HG03175 (cell line): ENCODE measurements at regions not wholly inside any gene's neighbourhood (a gene's known extent, or its start where the extent isn't known, plus 50 kb on each side); places are given as distances from the start of the nearest gene placed in this dataset.

Experiments
- ATAC-seq: cut with Tn5 transposase; IDR thresholded peaks from one replicate; pipeline ENCODE4 v1.9.1; 2021; ENCODE audit warnings: mild to moderate bottlenecking, moderate library complexity; ENCODE audit not compliant: unreplicated experiment

DNA sequence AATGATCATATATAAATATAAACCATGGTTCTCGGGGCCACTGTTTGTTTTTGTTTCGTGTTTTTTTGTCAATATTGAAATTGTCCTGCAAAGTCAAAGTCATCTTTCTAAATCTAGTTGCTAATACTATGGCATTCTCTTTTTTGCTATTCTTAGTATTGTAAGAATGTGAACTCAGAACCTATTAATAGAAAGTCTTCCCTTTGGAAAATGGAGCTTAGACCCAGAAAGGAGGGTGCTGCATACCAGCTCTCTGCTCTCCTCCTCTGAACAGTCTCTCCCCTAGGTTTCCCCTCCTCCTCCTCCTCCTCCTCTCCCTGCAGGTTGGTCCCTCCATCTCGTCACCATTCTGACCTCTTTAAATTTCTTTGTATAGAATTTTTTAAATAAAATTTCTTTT is 150.4 kb upstream of the CCN2 start:
- ATAC-seq: no peak

DNA sequence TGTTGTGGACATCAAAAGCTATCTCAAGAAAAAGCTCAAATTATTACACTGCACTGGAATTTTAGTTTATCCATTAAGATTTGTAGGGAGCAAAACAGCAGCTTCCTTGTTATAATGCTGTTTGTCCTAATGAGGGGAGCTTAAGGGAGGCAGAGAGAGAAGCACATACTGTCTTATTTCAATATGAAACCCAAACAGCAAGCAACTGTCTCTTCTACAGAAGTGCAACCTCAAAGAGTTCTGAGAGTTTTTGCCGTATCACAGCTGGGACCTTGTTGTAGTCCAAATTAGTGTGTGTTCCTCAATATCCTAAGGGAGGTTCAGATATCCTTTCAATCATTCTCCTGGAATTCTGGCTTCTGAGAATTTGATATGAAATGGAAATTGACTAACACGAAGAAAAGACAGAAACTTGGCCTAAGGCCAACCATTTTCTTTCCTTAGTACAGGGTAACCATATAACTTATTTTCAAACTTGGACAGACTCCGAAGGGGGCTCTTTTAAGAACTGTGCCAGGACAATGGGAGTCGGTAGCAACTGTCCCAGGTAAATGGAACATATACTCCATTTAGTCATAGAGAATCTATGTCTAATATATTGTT is 149.3 kb upstream of the CCN2 start:
- ATAC-seq: no peak

DNA sequence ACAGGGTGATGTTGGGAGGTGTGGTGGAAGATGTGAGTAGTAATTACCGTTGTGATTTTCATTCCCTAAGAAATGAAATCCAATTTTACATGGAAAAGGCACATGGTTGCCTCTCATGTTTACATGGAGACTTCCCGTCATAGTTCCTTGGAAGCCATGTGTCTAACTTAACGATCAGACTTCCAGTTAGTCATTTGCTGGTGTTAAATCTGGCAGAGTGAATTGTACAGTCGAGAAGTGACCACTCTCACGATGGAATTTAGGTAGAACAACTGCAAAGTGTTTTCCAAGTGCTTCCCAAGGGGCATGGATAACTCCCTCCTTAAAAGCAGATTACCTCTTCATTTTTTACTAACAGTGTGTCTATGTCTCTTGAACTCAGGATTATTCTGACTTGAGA is 145.8 kb upstream of the CCN2 start:
- ATAC-seq: no peak

DNA sequence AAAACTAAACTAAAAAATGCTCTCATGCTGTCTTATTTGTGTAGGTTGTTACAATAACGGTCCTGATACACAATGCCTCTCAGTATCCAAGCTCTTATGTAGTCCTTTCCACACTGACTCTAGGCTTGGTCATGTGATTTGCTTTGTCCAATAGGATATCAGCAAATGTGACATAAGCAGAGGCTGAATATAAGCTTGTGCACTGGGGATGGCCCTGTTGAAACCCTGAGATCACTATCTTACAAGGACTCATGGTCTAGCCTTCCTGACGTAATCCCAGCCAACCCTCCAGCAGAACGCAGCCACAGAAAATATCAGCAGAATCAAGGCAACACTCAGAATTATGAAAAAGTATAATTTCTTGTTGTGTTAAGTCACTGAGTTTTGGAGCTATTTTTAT is 145.1 kb upstream of the CCN2 start:
- ATAC-seq: no peak

DNA sequence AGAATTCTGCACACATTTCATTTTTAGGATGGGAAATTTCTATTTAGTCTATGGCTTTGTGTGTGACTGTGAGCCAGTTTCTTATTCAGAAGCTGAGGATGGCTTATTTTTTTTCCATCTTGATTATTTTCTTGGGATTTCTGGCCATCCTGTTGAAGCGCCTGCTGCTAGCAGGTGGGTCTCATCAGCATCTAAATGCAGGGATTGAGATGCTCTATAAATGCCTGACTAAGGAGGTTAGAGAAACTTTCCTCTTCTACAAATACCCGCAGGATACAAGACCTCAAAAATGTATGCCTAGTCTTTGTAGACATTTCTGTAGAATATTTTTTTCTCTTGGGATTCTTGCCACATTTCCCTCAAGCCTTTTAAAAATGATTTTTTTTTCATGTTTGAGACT is 138.0 kb upstream of the CCN2 start:
- ATAC-seq: no peak

DNA sequence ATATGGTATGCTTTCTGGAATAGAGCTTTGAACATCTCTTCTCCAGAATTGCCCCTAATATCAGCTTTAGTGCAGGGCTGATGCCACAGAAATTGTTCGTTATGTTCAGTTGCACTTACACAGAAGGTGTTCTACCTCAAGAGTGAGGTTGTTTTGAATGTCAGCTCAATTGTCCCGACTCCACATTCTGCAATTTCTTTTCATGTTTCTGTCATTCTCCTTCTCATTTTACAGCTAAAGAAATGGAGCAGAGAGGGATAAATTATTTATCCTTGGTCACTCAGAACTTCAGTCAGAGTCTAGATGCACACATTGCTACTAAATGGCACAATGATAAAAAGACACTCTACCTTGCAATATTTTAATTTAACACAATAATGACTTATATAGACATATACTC is 137.0 kb upstream of the CCN2 start:
- no peak for ATAC-seq

DNA sequence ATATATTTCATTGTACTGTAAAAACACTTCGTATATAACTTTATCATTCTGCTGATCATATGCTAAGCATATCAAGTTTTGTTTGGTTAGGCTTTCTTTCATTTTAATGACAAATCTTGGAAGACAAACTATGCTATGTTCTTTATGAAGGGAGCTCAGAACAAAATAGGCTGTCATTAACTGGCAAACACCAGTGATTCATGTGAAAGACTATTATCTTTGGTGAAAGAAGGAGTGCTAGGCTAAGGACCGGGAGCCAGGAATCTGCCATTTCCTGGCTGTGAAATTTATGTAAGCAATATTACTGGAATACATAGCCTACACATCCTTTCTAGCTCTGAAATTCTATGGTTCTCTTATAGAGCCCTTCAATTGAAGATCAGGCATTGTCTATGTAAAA is 136.2 kb upstream of the CCN2 start:
- ATAC-seq: no peak

DNA sequence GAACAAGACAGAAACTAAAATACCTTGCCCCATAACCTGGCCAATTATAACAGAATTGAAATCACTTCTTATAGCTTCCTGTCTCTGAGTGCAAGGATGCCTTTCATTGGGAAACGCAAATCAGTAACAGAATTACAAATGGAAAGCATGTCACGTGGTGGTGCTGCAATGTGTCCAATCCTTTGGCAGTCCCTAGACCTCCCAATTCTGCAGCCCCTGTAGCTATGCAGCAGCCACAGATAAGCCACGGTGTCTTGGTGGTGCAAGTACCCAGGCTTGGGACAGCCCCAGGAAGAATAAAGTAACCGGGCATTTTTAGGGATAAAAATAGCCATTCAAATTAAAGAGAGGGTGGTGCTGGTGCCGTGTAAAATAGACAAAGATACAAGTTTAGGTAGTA is 134.6 kb upstream of the CCN2 start:
- no peak for ATAC-seq

DNA sequence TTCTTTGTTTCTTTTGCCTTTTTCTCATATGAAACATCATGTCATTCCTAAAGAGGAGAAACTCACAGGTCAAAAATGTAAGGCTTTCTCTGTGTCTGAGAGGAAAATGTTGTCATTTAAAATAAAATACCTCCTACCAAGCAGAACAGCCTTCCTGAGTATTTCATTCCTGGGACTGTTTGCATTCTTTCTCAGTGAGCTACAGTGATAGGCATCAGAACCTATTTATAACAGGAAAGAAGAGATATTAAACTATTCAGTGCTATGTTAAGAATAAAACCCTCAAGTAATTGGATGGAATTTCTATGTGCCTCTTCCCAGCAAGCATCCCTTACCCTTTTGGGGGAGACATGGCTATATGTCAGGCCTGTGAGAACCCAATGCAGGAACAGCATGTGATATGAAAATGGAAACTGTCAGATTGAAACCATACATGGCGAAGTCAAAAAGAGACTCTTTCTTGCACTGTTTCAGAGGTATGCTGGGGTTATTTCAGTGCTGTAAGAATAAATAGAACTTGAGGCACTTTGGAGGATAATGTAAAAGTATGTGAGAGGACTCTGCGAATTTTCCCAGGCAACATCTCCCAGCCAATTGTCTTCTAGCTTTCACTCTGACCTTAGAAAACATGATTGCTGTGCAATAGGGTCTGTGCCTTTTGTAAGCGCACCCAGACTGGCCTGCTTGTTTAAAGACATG is 133.8 kb upstream of the CCN2 start:
- ATAC-seq: no peak

DNA sequence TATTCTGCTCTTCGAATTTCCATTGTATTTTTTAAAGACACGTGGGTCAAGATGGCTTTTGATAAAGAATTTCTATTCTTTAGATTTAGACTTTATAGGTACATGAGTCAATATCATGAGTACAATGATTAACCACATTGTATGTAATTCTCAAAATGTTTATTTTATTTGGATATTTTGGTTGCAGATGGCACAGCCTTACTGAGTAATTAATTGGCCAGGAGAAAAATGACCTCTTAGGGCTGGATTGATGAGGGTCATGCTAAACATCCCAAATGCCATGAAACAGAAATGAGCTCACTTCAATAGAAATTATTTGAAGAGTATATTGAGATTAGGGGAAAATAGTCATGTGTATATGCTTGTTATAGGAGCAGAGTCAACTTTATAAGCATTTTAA is 131.2 kb upstream of the CCN2 start:
- no peak for ATAC-seq

DNA sequence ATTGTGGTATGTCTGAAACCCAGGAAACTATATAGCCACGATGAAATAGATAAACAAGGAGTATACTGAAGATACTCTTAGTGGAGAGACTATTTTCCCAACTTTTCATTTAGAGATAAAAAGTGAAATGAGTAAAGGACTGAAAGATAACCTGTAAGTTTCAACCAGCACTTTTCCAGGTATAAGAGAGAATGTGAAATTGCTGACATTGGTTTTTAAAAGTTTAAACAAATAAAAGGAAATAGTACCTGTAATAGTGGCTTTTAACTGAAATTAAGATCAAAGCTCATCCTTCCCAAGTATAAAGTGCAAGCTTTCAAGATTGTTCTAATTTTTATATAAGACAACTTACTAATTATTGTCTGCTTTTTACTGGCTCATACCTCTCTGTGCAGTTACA is 130.2 kb upstream of the CCN2 start:
- ATAC-seq: no peak

DNA sequence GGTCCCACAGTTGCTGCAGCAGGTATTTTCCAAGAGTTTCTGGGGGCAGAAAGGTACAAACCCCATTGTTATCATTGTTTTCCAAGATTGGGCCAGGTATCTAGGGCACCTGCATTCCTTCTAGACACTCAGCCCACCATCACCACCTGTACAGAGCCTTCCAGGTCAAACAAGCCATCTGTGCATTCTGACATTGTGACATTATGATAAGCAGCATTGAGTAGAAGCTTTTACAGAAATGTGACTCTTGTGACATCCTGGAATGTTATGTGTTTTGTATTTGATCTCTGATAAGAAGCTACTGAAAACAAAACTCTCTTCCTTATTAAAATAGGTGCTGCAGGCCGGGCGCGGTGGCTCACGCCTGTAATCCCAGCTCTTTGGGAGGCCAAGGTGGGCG is 128.1 kb upstream of the CCN2 start:
- ATAC-seq: no peak

DNA sequence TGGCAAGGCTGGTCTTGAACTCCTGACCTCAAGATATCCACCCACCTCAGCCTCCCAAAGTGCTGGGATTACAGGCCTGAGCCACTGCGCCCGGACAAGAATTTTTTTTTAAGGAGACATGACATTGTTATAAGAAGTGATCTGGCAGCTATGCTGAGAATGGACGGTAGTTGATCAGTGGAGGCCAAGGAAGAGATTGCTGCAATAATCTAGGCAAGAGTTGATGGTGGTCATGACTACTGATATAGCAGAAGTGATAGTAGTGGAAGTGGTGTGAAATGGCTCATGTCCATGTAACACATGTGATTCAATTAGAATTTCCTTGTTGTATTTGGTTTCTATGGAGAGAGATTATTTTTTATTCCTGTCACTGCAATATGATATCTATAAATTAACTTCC is 125.3 kb upstream of the CCN2 start:
- no peak for ATAC-seq

DNA sequence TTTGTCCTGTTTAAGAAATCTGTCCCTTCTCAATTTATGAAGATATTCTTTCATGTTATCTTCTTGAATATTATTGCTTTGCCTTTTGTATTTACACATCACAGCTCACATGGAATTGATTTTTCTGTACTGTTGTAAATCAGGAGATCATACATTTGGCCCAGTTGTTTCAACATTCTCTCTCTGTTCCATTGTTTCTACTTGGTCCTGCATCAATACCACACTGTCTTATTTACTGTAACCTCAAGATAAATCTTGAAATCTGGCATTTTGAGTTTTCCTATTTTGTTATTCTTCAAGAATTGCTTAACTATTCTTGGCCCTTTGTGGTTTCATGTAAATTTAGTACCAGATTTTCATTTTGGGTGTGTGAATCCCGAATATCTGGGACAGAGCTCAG is 121.7 kb upstream of the CCN2 start:
- ATAC-seq: no peak

DNA sequence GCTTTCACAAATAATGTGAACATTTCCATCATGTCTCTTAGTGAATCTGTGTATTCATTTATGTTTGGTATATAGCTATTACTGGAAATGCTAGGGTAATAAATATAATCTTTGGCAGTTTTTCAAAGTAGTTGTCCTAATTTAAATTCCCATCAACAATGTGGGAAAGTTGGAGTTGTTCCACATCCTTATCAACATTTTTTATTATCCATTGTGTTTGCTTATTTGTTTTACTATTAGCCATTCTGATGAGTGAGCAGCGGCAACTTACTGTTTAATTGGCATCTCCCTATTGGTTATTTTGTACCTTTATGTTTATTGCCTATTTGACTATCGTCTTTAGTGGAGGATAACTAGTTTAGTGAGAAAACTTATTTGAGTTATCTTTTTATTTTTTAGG is 121.1 kb upstream of the CCN2 start:
- ATAC-seq: no peak

DNA sequence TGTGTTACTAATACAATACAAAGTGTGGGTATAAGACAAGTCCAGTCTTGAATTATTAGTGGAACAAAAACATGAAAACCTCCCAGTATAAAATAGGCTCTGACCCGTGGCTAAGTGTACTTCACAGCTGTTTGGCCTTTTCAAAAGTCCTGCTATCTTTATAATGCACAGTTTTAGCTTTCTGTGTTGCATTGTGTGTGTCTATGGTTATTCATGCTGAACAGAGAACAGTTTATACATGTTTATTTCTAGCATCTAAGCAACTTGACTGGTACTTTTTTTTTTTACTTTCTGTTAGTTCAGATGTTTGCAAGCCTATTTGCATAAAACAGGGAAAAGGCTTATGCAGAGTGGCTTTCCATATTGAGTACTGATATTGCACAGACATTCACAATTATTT is 119.2 kb upstream of the CCN2 start:
- ATAC-seq: no peak

DNA sequence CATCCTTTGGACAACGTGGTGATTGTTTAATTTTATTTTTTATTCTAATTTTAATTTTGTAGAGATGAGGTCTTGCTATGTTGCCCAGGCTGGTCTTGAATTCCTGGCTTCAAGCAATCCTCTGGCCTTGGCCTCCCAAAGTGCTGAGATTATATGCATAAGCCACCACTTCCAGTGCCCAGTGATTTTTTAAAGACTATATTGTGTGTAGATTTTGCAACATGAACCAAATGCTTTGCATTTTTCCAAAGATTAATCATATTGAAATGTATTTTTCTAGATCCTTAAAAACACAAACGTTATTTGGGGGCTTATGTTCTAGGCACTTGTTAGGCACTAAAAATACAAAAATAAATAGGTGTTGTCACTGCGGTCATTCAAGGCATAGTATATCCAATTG is 117.6 kb upstream of the CCN2 start:
- no peak for ATAC-seq

DNA sequence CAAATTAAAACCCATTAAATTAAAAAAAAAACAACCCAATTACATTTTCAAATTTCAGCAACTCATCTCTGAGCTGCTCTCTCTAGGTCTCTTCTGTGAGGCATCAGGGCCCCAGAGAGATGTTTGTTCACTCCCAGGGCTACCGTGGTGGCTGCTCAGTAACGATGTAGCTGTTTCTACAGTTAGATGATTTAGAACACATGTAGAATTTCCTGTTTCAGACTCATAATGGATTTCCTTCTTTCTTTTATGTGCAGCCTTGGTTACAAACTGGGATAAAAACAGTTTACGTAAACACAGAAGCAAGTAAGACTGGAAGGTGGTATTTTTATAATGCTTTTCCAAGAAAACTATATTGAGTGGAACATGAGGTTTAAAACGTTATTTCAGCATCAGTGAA is 116.1 kb upstream of the CCN2 start:
- no peak for ATAC-seq

DNA sequence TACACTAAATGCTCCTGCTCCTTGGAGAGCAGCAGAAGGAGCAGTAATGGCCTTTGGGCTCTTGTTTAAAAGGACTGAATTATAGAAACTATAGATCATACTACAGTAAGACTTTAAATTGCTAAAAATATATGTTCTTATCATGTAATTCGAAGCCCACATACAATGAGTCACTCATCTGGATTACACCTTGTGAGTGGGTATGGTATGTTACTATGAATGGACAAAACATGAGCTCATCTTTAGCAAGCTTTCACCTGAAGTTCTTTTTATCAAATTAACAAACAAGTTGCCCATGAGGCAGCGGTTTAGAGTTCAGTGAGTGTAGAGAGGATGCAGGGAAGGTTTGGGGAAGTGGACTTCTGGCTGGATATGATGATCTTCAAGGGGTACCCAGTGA is 114.4 kb upstream of the CCN2 start:
- no peak for ATAC-seq

DNA sequence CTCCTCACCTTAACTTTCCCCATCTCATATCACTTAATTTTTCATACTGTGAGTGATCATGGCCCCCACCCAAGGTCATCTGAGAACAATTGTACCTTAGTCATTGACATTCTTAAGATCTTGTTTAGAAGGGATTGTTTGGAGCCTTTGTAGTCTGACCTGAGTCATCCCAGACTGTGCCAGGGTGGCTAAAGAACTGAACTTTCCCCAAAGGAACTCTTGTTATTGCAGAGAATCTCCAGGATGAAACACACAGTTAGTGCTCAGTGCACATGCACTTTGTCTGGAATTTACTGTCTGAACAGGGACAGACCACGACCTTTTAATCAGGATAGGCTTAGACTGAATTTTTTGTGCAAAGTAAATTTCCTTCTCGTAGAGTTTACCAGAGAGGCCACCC is 112.6 kb upstream of the CCN2 start:
- no peak for ATAC-seq

DNA sequence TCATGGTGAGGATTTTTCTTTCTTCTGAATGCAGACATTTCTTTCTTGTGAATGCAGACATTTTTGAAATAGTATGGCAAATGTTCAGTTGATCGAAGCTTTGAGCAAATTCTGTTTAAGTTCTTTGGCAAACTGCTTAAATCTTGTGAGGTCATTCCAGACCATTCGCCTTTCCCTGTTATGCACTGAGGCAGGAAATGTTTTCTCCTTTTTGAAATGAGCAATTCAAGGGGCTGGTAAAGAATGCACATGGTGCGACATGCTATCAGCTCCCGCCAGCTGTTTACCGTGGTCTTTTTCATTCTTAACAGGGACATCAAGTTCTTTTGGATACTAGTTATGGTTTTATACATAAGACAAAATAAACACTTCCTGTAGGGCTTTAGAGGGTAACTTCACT is 112.0 kb upstream of the CCN2 start:
- no peak for ATAC-seq

DNA sequence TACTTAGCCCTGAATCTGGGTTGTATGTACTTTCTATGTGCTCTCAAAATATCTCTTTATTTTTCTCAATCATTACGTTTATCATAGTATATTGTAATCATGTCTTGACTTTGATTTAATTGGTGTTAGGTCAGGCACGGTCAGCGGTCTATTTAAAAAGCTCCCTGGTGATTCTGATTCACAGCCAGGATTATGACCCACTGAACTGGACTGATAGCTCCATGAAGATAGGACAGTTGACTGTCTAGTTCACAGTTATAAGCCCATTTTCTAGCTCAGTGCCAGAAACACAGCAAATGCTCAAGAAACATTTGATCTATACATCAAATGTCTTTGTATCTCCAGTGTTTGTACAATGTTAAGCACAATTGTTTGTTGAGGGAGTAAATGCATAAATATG is 111.5 kb upstream of the CCN2 start:
- no peak for ATAC-seq

DNA sequence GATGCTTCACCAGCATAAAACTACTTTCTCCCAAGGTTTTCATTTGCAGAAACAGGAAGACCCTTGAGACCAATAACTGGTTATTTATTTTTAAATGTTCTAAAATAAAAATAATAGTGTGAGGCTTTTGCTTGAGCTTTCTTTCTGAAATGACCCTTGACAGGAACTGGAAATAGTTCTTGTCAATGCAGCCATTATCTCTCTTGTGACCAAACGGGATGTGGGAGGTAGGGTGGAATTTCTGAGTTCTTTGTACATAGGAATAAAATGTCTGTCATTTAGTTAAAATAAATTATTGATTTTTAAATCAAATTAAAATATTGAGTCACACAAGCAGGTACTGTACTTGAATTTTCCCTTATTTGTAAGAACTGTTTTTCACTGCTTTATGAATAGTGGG is 110.2 kb upstream of the CCN2 start:
- no peak for ATAC-seq
